Duodenal mucosa (tissue), 2 donors: ENCODE measurements at regions not wholly inside any gene's neighbourhood (a gene's known extent, or its start where the extent isn't known, plus 50 kb on each side); places are given as distances from the start of the nearest gene placed in this dataset.

ENCODE experiments used
- H3K27ac ChIP-seq: one replicate; pipeline ENCODE4 v1.7.0; 2013; ENCODE audit warnings: low read depth, low read length
- H3K27me3 ChIP-seq, 2 donors: one replicate each; pipeline ENCODE4 v1.7.0; 2013; ENCODE audit warnings: low read length in 2 of 2, control low read depth in 1 of 2; ENCODE audit not compliant: insufficient read depth in 2 of 2, control insufficient read depth in 1 of 2
- H3K36me3 ChIP-seq, 2 donors: one replicate each; pipeline ENCODE4 v1.7.0; 2013; ENCODE audit warnings: low read length in 2 of 2, control low read depth in 1 of 2; ENCODE audit not compliant: insufficient read depth in 2 of 2, control insufficient read depth in 1 of 2
- H3K4me1 ChIP-seq, 2 donors: one replicate each; pipeline ENCODE4 v1.7.0; 2013; ENCODE audit warnings: low read length in 2 of 2, control low read depth in 1 of 2; ENCODE audit not compliant: insufficient read depth in 2 of 2, control insufficient read depth in 1 of 2
- H3K4me3 ChIP-seq, 2 donors: one replicate each; pipeline ENCODE4 v1.7.0; 2013; ENCODE audit warnings: low read length in 2 of 2, low read depth in 1 of 2
- H3K9ac ChIP-seq, 2 donors: one replicate each; pipeline ENCODE4 v1.7.0; 2013; ENCODE audit warnings: low read length in 2 of 2, low read depth in 1 of 2
- H3K9me3 ChIP-seq, 2 donors: one replicate each; pipeline ENCODE4 v1.7.0; 2013; ENCODE audit warnings: low read length in 2 of 2, control low read depth in 1 of 2; ENCODE audit not compliant: control insufficient read depth in 1 of 2

DNA sequence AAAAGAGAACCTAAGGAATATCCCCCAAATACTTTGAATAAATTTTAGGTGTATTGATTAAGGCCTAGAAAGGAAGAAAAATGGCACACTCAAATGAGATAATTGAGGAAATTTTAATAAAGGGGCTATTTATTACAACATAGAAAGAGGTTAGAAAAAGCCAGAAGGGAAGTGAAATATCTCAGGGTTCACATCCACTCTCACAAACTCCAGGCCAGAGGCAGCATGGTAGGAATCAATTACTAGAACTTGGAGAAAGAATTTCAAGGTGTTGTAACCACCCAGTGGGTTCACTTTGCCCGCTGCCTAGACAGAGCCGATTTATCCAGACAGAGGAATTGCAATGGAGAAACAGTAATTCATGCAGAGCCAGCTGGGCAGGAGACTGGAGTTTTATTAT lies 617.5 kb upstream of the ACVR2A start:
- no peaks in the 10 kb centered on the region for H3K4me1 ChIP-seq
- no peak overlapping the region for H3K4me3 ChIP-seq
- H3K27ac ChIP-seq, result no peak overlapping the region
- no peaks in the 10 kb centered on the region for H3K36me3 ChIP-seq
- no peak overlapping the region for H3K9ac ChIP-seq
- H3K27me3 ChIP-seq, result no peaks in the 10 kb centered on the region
- H3K9me3 ChIP-seq, result no peaks in the 10 kb centered on the region

DNA sequence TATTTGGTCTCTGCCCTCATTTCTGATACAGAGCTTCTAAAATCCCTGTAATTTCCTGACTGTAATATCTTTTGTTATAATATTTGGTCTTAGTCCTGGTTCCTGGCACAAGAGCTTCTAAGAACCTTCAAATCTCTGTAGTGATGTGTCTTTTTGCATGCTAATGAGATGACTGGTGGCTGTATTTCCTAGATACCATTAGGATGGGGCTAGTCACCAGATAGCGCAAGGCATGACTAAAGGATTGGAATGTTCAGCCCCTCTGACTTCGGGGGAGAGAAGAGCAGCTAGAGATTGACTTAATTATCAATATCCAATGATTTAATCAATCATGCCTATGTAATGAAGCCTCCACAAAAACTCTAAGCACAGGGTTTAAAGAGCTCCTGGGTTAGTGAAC lies 620.8 kb upstream of the ACVR2A start:
- H3K36me3 ChIP-seq, result no peaks in the 10 kb centered on the region
- no peak overlapping the region for H3K27ac ChIP-seq

DNA sequence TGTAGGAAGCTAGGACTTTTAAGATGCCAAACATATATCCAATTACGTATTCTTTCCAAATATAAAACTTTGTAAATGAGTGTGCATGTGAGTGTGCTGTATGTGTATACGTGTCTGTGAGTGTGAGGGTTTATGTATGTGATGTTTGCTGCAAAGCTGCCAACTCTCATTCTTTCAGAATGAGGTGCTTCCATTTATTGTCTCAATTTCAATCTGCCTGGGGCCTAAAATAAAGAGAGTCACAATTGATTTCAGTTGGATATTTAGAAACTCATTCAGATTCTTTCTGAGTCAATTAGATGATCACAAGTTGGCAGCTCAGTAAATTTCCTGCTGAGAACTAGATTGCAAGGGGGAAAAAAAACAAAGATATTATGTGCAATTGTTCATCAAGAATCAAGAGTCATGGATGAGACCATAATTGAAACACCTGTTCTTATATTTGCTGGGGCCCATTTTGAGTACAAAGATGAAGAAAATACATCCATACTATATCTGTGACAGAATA lies 621.2 kb upstream of the ACVR2A start:
- H3K27ac ChIP-seq, result no peak overlapping the region
- no peaks in the 10 kb centered on the region for H3K9me3 ChIP-seq
- H3K4me3 ChIP-seq, result no peak overlapping the region
- no peaks in the 10 kb centered on the region for H3K4me1 ChIP-seq
- no peak overlapping the region for H3K9ac ChIP-seq
- no peaks in the 10 kb centered on the region for H3K36me3 ChIP-seq
- no peaks in the 10 kb centered on the region for H3K27me3 ChIP-seq

More for the DNA sequence above, 620.8 kb upstream of the ACVR2A start:
- H3K4me3 ChIP-seq, result no peak overlapping the region
- no peaks in the 10 kb centered on the region for H3K9me3 ChIP-seq
- no peaks in the 10 kb centered on the region for H3K27me3 ChIP-seq
- no peak overlapping the region for H3K9ac ChIP-seq
- H3K4me1 ChIP-seq, result no peaks in the 10 kb centered on the region

DNA sequence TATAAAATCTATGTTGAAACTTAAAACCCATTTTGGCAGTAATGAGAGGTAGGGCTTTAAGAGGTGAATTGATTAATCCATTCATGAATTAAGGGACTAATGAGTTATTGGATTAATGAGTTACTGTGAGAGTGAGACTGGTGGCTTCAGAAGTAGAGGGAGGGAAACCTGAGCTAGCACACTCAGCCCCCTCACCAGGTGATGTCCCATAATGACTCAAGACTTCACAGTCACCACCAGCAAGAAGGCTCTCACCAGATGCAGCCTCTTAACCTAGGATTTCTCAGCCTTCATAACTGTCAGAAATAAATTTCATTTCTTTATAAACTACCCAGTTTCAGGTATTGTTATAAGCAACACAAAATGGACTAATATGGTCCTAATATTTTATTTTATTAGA lies 621.7 kb upstream of the ACVR2A start:
- no peak overlapping the region for H3K4me3 ChIP-seq
- no peak overlapping the region for H3K9ac ChIP-seq
- no peak overlapping the region for H3K27ac ChIP-seq
- no peaks in the 10 kb centered on the region for H3K9me3 ChIP-seq
- no peaks in the 10 kb centered on the region for H3K27me3 ChIP-seq
- H3K4me1 ChIP-seq, result no peaks in the 10 kb centered on the region
- H3K36me3 ChIP-seq, result no peaks in the 10 kb centered on the region

DNA sequence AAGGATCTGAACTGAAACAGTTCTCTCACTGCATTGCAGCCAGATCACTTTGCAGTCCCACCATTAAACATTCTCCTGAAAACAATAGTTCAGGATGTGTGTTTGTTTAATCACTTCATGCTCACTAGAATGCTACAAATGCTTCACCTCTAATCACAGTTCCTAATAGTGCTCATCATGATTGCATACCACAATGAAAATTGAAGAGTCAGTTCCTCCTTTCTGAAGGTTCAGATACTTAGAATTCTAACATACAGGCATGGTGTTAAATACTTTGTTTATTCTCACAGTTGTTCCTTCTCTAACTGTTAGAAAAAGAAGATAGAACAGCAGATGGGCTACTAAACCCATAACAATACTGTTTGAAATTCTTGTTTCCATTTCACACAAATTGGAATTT lies 622.3 kb upstream of the ACVR2A start:
- Histone ChIP-seq H3K9ac (no peak overlapping the region), H3K4me1 (no peaks in the 10 kb centered on the region), H3K36me3 (no peaks in the 10 kb centered on the region), H3K27me3 (no peaks in the 10 kb centered on the region), H3K9me3 (no peaks in the 10 kb centered on the region), H3K4me3 (no peak overlapping the region), H3K27ac (no peak overlapping the region)

DNA sequence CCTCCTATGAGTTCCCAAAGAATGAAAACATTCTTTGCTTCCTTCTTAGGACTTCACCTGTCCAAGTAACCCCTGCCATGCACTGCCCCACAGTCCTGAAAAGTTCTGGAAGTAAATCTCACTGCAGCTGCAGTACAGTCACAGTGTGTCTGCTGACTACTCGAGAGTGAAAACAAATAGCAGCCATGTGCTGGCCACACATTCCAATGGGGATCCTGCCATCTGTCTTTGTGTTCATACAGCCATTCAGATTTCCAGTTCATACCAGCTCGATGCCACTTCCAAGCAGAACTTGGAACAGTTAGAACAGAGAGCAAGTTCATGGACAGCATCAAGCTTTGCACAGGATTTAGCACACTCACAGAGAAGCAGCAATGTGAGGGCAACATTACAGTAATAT lies 629.9 kb upstream of the ACVR2A start:
- no peaks in the 10 kb centered on the region for H3K9me3 ChIP-seq
- no peak overlapping the region for H3K4me3 ChIP-seq
- no peaks in the 10 kb centered on the region for H3K27me3 ChIP-seq
- H3K4me1 ChIP-seq, result no peaks in the 10 kb centered on the region
- no peak overlapping the region for H3K27ac ChIP-seq
- no peaks in the 10 kb centered on the region for H3K36me3 ChIP-seq
- no peak overlapping the region for H3K9ac ChIP-seq

DNA sequence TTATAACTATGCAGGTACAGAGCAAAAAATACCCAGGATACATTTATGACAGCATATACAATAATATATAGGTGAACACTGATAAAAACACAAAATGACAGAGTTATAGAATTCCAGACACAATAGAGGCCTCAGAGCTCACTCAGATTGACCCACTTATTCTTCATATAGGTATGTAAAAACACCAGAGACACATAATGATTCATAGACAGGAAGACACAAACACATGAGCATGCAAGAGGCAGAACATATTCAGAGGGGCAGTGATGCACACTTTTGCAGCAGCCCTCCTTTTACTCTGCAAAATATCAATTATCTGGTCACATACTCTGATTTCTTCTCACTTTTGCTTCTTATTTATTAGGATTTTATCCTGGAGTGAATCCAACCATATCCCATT lies 633.3 kb upstream of the ACVR2A start:
- Histone ChIP-seq H3K27me3 (no peaks in the 10 kb centered on the region), H3K4me3 (no peak overlapping the region), H3K9me3 (no peaks in the 10 kb centered on the region), H3K36me3 (no peaks in the 10 kb centered on the region), H3K27ac (no peak overlapping the region), H3K9ac (no peak overlapping the region), H3K4me1 (no peaks in the 10 kb centered on the region)

DNA sequence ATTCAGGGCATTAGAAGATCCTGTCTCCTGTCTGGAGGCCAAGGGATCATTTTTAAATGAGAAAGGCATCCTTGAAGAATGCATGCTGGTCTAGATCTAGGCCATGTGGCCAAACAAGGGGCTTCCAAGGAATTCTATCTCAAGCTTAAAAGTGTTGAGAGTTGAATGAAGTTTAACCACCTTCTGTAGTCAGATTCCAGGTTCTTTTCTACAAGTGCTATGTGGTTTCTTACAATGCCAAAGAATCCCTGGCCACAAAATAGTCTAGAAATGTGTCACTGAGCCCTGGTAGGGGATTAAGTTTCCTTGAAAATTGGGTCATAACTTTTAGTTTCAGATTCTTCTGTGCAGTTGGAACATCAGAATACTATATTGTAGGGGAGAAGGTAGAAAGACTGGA lies 640.7 kb upstream of the ACVR2A start:
- Histone ChIP-seq H3K4me3 (no peak overlapping the region), H3K9me3 (peaks cover 0 to 10% of the 10 kb centered on the region in 2 donors), H3K27ac (no peak overlapping the region), H3K4me1 (peaks cover 4 to 10% of the 10 kb centered on the region in 2 donors), H3K36me3 (no peaks in the 10 kb centered on the region), H3K9ac (no peak overlapping the region), H3K27me3 (no peaks in the 10 kb centered on the region)

DNA sequence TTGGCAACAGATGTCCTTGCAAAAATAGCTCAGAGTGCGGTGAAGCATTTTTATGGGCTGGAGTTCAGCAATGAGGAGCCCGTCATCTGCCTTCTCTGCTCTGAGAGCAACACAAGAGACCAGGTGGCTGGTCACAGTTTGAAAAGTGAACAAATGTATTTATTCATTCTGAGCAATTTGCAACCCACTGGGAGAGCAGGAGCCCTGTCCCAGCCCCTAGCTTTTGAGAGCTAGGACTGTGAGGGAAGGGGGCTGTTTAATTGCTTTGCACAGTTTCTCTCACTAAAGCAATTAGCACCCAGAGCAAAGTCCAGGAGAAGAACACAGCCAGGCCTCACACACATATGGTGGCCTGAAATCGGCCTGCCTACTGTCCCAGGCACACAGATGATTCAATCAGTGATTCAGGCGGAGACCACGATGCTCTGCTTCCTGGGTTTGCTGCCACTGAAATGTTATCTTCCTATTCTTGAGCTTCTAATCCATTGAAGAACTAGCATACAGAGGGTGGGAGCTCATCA lies 646.1 kb upstream of the ACVR2A start:
- peaks cover 4 to 10% of the 10 kb centered on the region in 2 donors for H3K4me1 ChIP-seq
- no peak overlapping the region for H3K4me3 ChIP-seq
- H3K9me3 ChIP-seq, result no peaks in the 10 kb centered on the region
- no peak overlapping the region for H3K9ac ChIP-seq
- H3K36me3 ChIP-seq, result no peaks in the 10 kb centered on the region
- H3K27ac ChIP-seq, result no peak overlapping the region
- H3K27me3 ChIP-seq, result no peaks in the 10 kb centered on the region

DNA sequence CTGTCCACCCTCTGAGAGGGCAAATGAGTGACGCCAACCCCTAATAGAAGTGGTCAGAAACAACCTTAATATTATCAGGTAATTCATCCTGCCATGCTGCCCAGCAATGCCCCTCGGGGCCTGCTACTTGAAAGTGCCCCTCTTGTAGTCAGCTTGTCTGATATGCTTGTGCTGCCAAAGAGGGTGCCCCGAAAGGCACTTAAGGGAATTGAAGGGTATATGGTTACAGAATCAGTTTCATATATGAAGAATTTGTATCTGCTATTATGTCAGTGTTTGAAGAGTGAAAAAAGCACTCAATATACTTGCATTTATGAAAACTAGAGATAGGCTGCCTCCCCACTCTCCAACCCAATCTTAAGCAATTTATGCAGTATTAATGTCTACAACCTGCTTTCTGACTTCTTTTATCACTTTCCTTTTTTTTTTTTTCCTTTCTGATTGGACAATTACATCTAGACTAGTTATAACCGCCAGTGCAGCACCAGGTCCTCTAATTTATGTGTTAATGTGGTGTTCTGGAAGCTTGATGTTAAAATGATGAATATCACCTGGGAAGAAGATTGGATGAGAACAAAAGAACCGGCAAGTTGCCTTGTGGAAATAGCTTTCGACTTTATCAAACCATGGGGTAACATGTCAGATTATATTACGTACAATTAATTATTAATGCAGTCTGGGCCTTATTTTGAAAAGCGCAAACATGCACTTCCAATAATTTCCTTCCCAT lies 646.9 kb upstream of the ACVR2A start:
- no peak overlapping the region for H3K27ac ChIP-seq
- no peaks in the 10 kb centered on the region for H3K9me3 ChIP-seq
- H3K4me3 ChIP-seq, result no peak overlapping the region
- H3K27me3 ChIP-seq, result no peaks in the 10 kb centered on the region
- H3K4me1 ChIP-seq, result peaks cover 4 to 10% of the 10 kb centered on the region in 2 donors
- H3K36me3 ChIP-seq, result no peaks in the 10 kb centered on the region
- H3K9ac ChIP-seq, result no peak overlapping the region
